ENCODE measurements at regions not wholly inside any gene's neighbourhood (a gene's known extent, or its start where the extent isn't known, plus 50 kb on each side); places are given as distances from the start of the nearest gene placed in this dataset.

DNA sequence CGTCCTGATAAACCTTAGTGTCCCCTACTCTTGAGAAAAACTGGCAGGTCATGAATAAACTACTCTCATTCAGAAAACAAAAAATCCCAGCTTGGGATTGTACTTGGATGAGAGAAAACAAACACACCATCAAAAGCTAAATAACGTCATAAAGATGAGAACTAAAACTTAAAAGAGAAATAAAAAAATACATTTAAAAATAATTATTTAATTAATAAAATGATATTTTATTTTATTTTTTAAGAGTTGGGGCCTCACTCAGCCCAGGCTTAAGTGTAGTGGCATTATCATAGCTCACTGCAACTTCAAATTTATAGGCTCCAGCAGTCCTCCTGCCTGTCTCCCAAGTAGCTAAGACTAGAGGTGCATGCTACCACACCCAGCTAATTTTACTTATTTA lies 125.4 kb upstream of the CA10 start:
- Mint-ChIP-seq H3K27me3 (no peaks in the 10 kb centered on the region), H3K27ac (no peak overlapping the region)
- ATAC-seq (ENCODE audit: low read depth in 2 of 2), result no peak

DNA sequence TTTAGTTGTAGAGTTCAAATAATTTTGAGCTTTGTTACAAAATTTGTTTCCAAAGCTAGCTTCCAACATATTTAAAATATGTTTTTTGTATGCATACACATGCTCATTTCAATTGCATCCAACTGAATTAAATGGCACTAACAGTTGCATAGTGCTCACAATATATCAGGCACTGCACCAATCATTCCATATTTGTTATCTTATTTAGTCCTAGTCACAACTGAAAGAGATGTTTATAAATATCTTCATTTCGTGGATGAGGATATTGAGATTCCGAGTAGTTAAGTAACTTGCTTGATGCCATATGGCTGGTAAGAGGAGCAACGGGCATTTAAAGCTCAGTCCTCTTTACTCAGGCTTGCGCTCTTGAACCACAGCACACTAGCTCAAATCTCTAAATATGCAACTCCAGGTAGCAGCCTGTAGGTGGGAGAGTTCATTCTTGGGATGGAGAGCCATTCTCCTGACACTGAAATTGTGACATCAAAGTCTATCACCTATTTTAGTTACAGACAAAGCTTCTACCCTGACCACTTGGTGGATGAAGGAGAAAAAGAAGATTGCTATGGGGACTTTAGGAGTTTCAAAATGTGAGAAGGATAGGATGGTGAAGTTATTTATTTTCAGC lies 118.0 kb upstream of the CA10 start:
- H3K9me3 Mint-ChIP-seq, result peaks cover 0 to 2% (median 0%) of the 10 kb centered on the region in 7 donors
- H3K4me3 Mint-ChIP-seq, result no peak overlapping the region
- no peak for ATAC-seq (ENCODE audit: low read depth in 2 of 2)
- no peak overlapping the region for H3K27ac Mint-ChIP-seq
- H3K36me3 Mint-ChIP-seq, result no peaks in the 10 kb centered on the region
- no peaks in the 10 kb centered on the region for H3K27me3 Mint-ChIP-seq
- no peak for DNase-seq
- H3K4me1 Mint-ChIP-seq, result no peaks in the 10 kb centered on the region

More for the DNA sequence above, 125.4 kb upstream of the CA10 start:
- H3K4me1 Mint-ChIP-seq, result no peaks in the 10 kb centered on the region
- no peak for DNase-seq
- H3K36me3 Mint-ChIP-seq, result no peaks in the 10 kb centered on the region
- H3K9me3 Mint-ChIP-seq, result peaks cover 0 to 10% (median 0%) of the 10 kb centered on the region in 7 donors
- H3K4me3 Mint-ChIP-seq, result no peak overlapping the region

GRCh38 chr17:52271781-52272180 lies 113.3 kb upstream of the CA10 start:
- Mint-ChIP-seq H3K4me3 (no peak overlapping the region), H3K9me3 (peaks cover 0 to 3% (median 0%) of the 10 kb centered on the region in 7 donors), H3K4me1 (no peaks in the 10 kb centered on the region), H3K27ac (no peak overlapping the region), H3K36me3 (no peaks in the 10 kb centered on the region), H3K27me3 (no peaks in the 10 kb centered on the region)
- ATAC-seq (ENCODE audit: low read depth in 2 of 2) (no peak), DNase-seq (no peak)

GRCh38 chr17:52255347-52255746 lies 96.8 kb upstream of the CA10 start:
- no peaks in the 10 kb centered on the region for H3K36me3 Mint-ChIP-seq
- no peak overlapping the region for H3K4me3 Mint-ChIP-seq
- peaks cover 0 to 8% (median 2%) of the 10 kb centered on the region in 7 donors for H3K9me3 Mint-ChIP-seq
- no peak for ATAC-seq (ENCODE audit: low read depth in 2 of 2)
- H3K27me3 Mint-ChIP-seq, result no peaks in the 10 kb centered on the region
- no peaks in the 10 kb centered on the region for H3K4me1 Mint-ChIP-seq
- DNase-seq, result no peak
- H3K27ac Mint-ChIP-seq, result no peak overlapping the region

DNA sequence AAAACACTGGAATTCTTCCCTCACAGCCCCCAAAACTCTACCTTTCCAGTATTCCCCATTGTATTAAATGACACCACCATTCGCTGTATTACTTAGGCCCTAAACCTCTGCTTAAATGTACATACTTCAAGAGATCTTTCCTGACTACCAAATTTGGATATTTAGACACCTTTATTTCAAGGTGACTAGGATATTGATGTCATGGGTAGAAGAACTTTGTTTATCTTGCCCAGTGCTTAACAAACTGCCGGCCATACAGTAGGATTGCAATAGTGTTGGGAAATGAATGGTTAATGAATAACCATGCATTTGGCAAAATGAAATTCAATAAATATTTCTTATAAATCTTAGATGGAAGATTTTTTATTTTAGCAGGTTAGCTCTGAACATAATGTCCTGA lies 86.2 kb upstream of the CA10 start:
- no peaks in the 10 kb centered on the region for H3K4me1 Mint-ChIP-seq
- H3K4me3 Mint-ChIP-seq, result no peak overlapping the region
- DNase-seq (no peak), ATAC-seq (ENCODE audit: low read depth in 2 of 2) (no peak)
- H3K36me3 Mint-ChIP-seq, result no peaks in the 10 kb centered on the region
- H3K9me3 Mint-ChIP-seq, result peaks cover 0 to 15% (median 1%) of the 10 kb centered on the region in 7 donors
- H3K27me3 Mint-ChIP-seq, result no peaks in the 10 kb centered on the region
- no peak overlapping the region for H3K27ac Mint-ChIP-seq

GRCh38 chr17:52242268-52242667 lies 83.8 kb upstream of the CA10 start:
- DNase-seq (no peak), ATAC-seq (ENCODE audit: low read depth in 2 of 2) (no peak)
- peaks cover 0 to 16% (median 2%) of the 10 kb centered on the region in 7 donors for H3K9me3 Mint-ChIP-seq
- no peaks in the 10 kb centered on the region for H3K36me3 Mint-ChIP-seq
- H3K27me3 Mint-ChIP-seq, result no peaks in the 10 kb centered on the region
- no peaks in the 10 kb centered on the region for H3K4me1 Mint-ChIP-seq
- H3K4me3 Mint-ChIP-seq, result no peak overlapping the region
- H3K27ac Mint-ChIP-seq, result no peak overlapping the region

- H3K4me1 Mint-ChIP-seq, result no peaks in the 10 kb centered on the region
- no peaks in the 10 kb centered on the region for H3K36me3 Mint-ChIP-seq
- no peak overlapping the region for H3K27ac Mint-ChIP-seq
- H3K9me3 Mint-ChIP-seq, result peaks cover 0 to 12% (median 0%) of the 10 kb centered on the region in 7 donors
- no peak for DNase-seq
- H3K27me3 Mint-ChIP-seq, result no peaks in the 10 kb centered on the region
- ATAC-seq (ENCODE audit: low read depth in 2 of 2), result no peak
- no peak overlapping the region for H3K4me3 Mint-ChIP-seq
Measured at GRCh38 chr17:52237151-52237550, 78.6 kb upstream of the CA10 start.

DNA sequence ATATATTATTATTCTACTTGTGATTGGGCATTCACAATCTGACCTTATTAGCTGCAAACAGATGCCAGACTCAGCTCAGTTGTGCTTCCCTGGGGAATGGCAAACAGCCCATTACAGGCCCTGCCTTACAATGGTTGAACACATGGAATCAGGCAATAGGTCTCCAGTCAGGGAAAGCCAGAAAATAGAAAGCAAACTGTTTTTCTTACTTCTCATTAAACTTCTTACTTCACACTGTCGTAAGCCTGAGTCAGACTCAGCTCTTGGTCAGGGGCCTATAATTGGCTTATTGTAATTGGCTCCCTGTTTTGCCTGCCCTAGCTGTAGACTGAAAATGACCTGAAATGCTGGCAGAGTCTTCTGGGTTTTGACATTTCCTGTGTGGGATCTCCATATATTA lies 77.0 kb upstream of the CA10 start:
- Mint-ChIP-seq H3K9me3 (peaks cover 0 to 12% (median 0%) of the 10 kb centered on the region in 7 donors), H3K4me1 (no peaks in the 10 kb centered on the region), H3K36me3 (no peaks in the 10 kb centered on the region), H3K27me3 (no peaks in the 10 kb centered on the region), H3K4me3 (no peak overlapping the region), H3K27ac (peak overlapping the region in 1 of 6 donors; percentile 5)
- ATAC-seq (ENCODE audit: low read depth in 2 of 2) (no peak), DNase-seq (no peak)

DNA sequence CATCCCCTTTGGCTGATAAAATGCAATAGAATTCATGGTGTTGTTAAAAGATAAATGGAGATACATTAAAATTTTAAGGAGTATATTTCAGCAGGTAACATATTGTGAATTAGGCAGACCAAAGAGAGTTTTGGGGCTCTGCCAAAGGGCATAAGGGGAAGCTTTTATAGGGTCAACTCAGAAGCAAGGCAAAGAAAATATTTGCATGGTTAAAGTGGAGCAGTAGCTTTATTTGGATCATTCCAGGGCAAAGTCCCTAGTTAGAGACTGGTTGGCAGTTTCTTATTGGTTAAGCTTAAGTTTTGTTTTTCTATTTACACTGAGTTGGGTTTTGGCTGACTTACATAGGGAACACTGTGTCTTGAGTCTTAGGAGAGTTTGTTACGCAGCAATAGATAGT lies 75.1 kb upstream of the CA10 start:
- DNase-seq (no peak), ATAC-seq (ENCODE audit: low read depth in 2 of 2) (no peak)
- Mint-ChIP-seq H3K36me3 (no peaks in the 10 kb centered on the region), H3K27me3 (no peaks in the 10 kb centered on the region), H3K27ac (no peak overlapping the region), H3K9me3 (peaks cover 0 to 4% (median 0%) of the 10 kb centered on the region in 7 donors), H3K4me1 (no peaks in the 10 kb centered on the region), H3K4me3 (no peak overlapping the region)

DNA sequence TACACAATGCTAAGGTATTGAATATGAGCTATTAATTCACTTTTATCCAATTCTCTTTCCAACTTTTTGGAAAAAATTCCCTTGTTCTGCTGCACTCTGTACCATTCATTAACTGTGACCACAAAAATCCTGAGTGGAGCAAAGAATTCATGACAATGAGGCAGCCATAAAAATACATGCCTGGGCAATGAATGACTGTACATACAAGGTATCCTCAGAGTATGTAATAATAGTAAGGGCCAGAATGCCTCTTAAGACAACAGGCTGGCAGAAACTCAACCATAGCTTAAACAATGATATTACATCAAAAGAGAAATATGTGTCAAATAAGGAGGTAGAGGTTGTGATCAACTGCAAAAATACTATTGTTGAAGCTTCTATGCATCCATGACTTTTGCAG lies 74.7 kb upstream of the CA10 start:
- H3K27ac Mint-ChIP-seq, result no peak overlapping the region
- H3K27me3 Mint-ChIP-seq, result no peaks in the 10 kb centered on the region
- H3K4me1 Mint-ChIP-seq, result no peaks in the 10 kb centered on the region
- DNase-seq (no peak), ATAC-seq (ENCODE audit: low read depth in 2 of 2) (no peak)
- H3K36me3 Mint-ChIP-seq, result no peaks in the 10 kb centered on the region
- no peak overlapping the region for H3K4me3 Mint-ChIP-seq
- peaks cover 0 to 4% (median 0%) of the 10 kb centered on the region in 7 donors for H3K9me3 Mint-ChIP-seq

GRCh38 chr17:52228823-52229222 lies 70.3 kb upstream of the CA10 start:
- Mint-ChIP-seq H3K4me3 (no peak overlapping the region), H3K27me3 (no peaks in the 10 kb centered on the region), H3K36me3 (no peaks in the 10 kb centered on the region), H3K4me1 (no peaks in the 10 kb centered on the region), H3K9me3 (peaks cover 0 to 2% (median 0%) of the 10 kb centered on the region in 7 donors), H3K27ac (no peak overlapping the region)
- DNase-seq, result no peak
- ATAC-seq (ENCODE audit: low read depth in 2 of 2), result no peak

- H3K27ac Mint-ChIP-seq, result no peak overlapping the region
Measured at GRCh38 chr17:52227926-52228325, 69.4 kb upstream of the CA10 start.

GRCh38 chr17:52213451-52213850 lies 54.9 kb upstream of the CA10 start:
- no peak overlapping the region for H3K27ac Mint-ChIP-seq
- DNase-seq (no peak), ATAC-seq (ENCODE audit: low read depth in 2 of 2) (no peak)
- H3K4me3 Mint-ChIP-seq, result no peak overlapping the region
- H3K9me3 Mint-ChIP-seq, result peaks cover 0 to 9% (median 4%) of the 10 kb centered on the region in 7 donors
- H3K36me3 Mint-ChIP-seq, result no peaks in the 10 kb centered on the region
- no peaks in the 10 kb centered on the region for H3K27me3 Mint-ChIP-seq
- no peaks in the 10 kb centered on the region for H3K4me1 Mint-ChIP-seq

More at GRCh38 chr17:52227926-52228325, 69.4 kb upstream of the CA10 start:
- no peaks in the 10 kb centered on the region for H3K4me1 Mint-ChIP-seq
- H3K9me3 Mint-ChIP-seq, result peaks cover 0 to 2% (median 0%) of the 10 kb centered on the region in 7 donors
- no peak for ATAC-seq (ENCODE audit: low read depth in 2 of 2)
- no peaks in the 10 kb centered on the region for H3K36me3 Mint-ChIP-seq
- DNase-seq, result no peak
- H3K27me3 Mint-ChIP-seq, result no peaks in the 10 kb centered on the region
- H3K4me3 Mint-ChIP-seq, result no peak overlapping the region

GRCh38 chr17:52212851-52213250 lies 54.3 kb upstream of the CA10 start:
- DNase-seq, result no peak
- Mint-ChIP-seq H3K4me1 (no peaks in the 10 kb centered on the region), H3K4me3 (no peak overlapping the region), H3K27me3 (no peaks in the 10 kb centered on the region), H3K36me3 (no peaks in the 10 kb centered on the region), H3K27ac (no peak overlapping the region), H3K9me3 (peaks cover 0 to 9% (median 4%) of the 10 kb centered on the region in 7 donors)
- ATAC-seq (ENCODE audit: low read depth in 2 of 2), result no peak

- ATAC-seq (ENCODE audit: low read depth in 2 of 2) (no peak), DNase-seq (no peak)
- Mint-ChIP-seq H3K27me3 (no peaks in the 10 kb centered on the region), H3K36me3 (no peaks in the 10 kb centered on the region), H3K4me1 (no peaks in the 10 kb centered on the region), H3K27ac (no peak overlapping the region), H3K4me3 (no peak overlapping the region), H3K9me3 (peaks cover 0 to 5% (median 4%) of the 10 kb centered on the region in 7 donors)
Measured at GRCh38 chr17:52209507-52209906, 51.0 kb upstream of the CA10 start.

Data from naive B cell (primary cell).